Endothelial cell of umbilical vein (primary cell): ENCODE measurements at regions not wholly inside any gene's neighbourhood (a gene's known extent, or its start where the extent isn't known, plus 50 kb on each side); places are given as distances from the start of the nearest gene placed in this dataset.

Source experiments
- BruUV-seq: library from RNA; stranded (reverse); fragments of 400-500 nt; replicated peaks from 2 replicates; lab custom pipeline; 2021; lab: Mats Ljungman, UMichigan
- CTCF ChIA-PET: fragments of 300-600, 350-600 bp; sonication (Branson Sonifier 250); formaldehyde crosslinking; loops from one replicate; lab custom pipeline; 2021; ENCODE audit warnings: antibody characterized with exemption, inconsistent platforms; lab: Charles Lee
- POLR2A ChIA-PET: fragments of 300-600, 350-600 bp; sonication (Branson Sonifier 250); formaldehyde crosslinking; loops from one replicate; lab custom pipeline; 2021; ENCODE audit warnings: antibody characterized with exemption, inconsistent platforms; lab: Charles Lee
- DNase-seq: peaks from one replicate; pipeline ENCODE4 v3.0.0-alpha.2; 2011; ENCODE audit warnings: low read depth, low spot score
- FAIRE-seq: peaks from 2 replicates; lab custom pipeline; 2011; peaks lifted over from hg19 to GRCh38; lab: Jason Lieb, UNC
- H2AFZ ChIP-seq: 2 replicates; pipeline ENCODE4 v1.6.0; 2012; ENCODE audit warnings: low read depth, low read length, control low read depth, inconsistent platforms
- H3K27ac ChIP-seq: 2 replicates; pipeline ENCODE4 v1.5.1; 2011; ENCODE audit warnings: low read depth, mild to moderate bottlenecking, control low read depth, low read length, moderate library complexity; ENCODE audit not compliant: insufficient read depth
- H3K27me3 ChIP-seq, 2 experiments: 2 replicates each; pipeline versions ENCODE4 v1.6.0 to v1.6.1; 2011; ENCODE audit warnings: low read length in 2 of 2, mixed read lengths in 1 of 2; ENCODE audit not compliant: control insufficient read depth in 2 of 2, insufficient read depth in 2 of 2
- H3K36me3 ChIP-seq, 2 experiments: 2 replicates in 1 of 2; 3 replicates in 1 of 2; pipeline ENCODE4 v1.5.1; 2011; ENCODE audit warnings: low read length in 2 of 2, mild to moderate bottlenecking in 1 of 2, moderate library complexity in 1 of 2; ENCODE audit not compliant: control insufficient read depth in 2 of 2, insufficient read depth in 2 of 2; ENCODE audit errors: extremely low read depth in 1 of 2
- H3K4me1 ChIP-seq: 3 replicates; pipeline ENCODE4 v1.5.1; 2011; ENCODE audit warnings: mild to moderate bottlenecking, low read length; ENCODE audit not compliant: control insufficient read depth, insufficient read depth; ENCODE audit errors: extremely low read depth
- H3K4me2 ChIP-seq: 2 replicates; pipeline ENCODE4 v1.6.1; 2011; ENCODE audit warnings: low read length, control low read depth, mixed read lengths; ENCODE audit not compliant: insufficient read depth
- H3K4me3 ChIP-seq, 3 experiments: fragments of 200-600 bp in 1 of 3; sonication (generic), shearing (Covaris generic) in 1 of 3; replicated peaks in 1 of 3; 2 replicates each; pipeline ENCODE4 v1.5.1; 2011 to 2016; ENCODE audit warnings: control low read depth in 3 of 3, low read length in 3 of 3, mild to moderate bottlenecking in 2 of 3, inconsistent platforms in 1 of 3, low read depth in 1 of 3, moderate library complexity in 1 of 3; ENCODE audit not compliant: insufficient read depth in 1 of 3
- H3K79me2 ChIP-seq: 2 replicates; pipeline ENCODE4 v1.6.0; 2012; ENCODE audit warnings: low read length, inconsistent platforms; ENCODE audit not compliant: control insufficient read depth, insufficient read depth
- H3K9ac ChIP-seq: replicated peaks from 2 replicates; pipeline ENCODE3; 2011; ENCODE audit warnings: low read length, control low read depth; ENCODE audit not compliant: insufficient read depth; ENCODE audit errors: extremely low read depth
- H3K9me1 ChIP-seq: replicated peaks from 3 replicates; pipeline ENCODE4 v1.6.0; 2011; ENCODE audit warnings: mild to moderate bottlenecking, low read length; ENCODE audit not compliant: control insufficient read depth, insufficient read depth; ENCODE audit errors: extremely low read depth
- H3K9me3 ChIP-seq: replicated peaks from 2 replicates; pipeline ENCODE4 v1.5.1; 2012; ENCODE audit warnings: low read length, inconsistent platforms; ENCODE audit not compliant: control insufficient read depth, insufficient read depth
- H4K20me1 ChIP-seq: replicated peaks from 2 replicates; pipeline ENCODE3; 2011; ENCODE audit warnings: mild to moderate bottlenecking, low read length; ENCODE audit not compliant: control insufficient read depth, insufficient read depth; ENCODE audit errors: extremely low read depth
- CTCF ChIP-seq, 2 donors: IDR thresholded peaks; 1 replicate in 1 of 2; 2 replicates in 1 of 2; pipeline ENCODE4 v1.5.1; 2011; ENCODE audit warnings: low read length in 2 of 2, mild to moderate bottlenecking in 2 of 2, moderate library complexity in 2 of 2, control low read depth in 1 of 2, inconsistent platforms in 1 of 2, low read depth in 1 of 2; ENCODE audit not compliant: insufficient read depth in 1 of 2; ENCODE audit errors: extremely low read depth in 1 of 2
- EZH2 ChIP-seq: IDR thresholded peaks from 2 replicates; pipeline ENCODE4 v1.6.1; 2012; ENCODE audit warnings: borderline replicate concordance, low read depth, mild to moderate bottlenecking, moderate library complexity, low read length, inconsistent platforms; ENCODE audit not compliant: severe bottlenecking
- FOS ChIP-seq: IDR thresholded peaks from 2 replicates; pipeline ENCODE4 v1.6.1; 2011; ENCODE audit warnings: mild to moderate bottlenecking, low read length, moderate library complexity, borderline replicate concordance; ENCODE audit not compliant: insufficient read depth
- GATA2 ChIP-seq: IDR thresholded peaks from 2 replicates; pipeline ENCODE4 v1.7.0; 2011; ENCODE audit warnings: low read depth, mild to moderate bottlenecking, moderate library complexity, mixed read lengths, low read length; ENCODE audit not compliant: insufficient read length, insufficient read depth
- JUN ChIP-seq: IDR thresholded peaks from 2 replicates; pipeline ENCODE4 v1.6.1; 2011; ENCODE audit warnings: borderline replicate concordance, low read depth; ENCODE audit not compliant: insufficient read length, insufficient read depth
- MAX ChIP-seq: IDR thresholded peaks from 2 replicates; pipeline ENCODE4 v1.6.1; 2011; ENCODE audit not compliant: insufficient read depth, insufficient read length
- MYC ChIP-seq: IDR thresholded peaks from one replicate; pipeline ENCODE4 v1.6.1; 2011; ENCODE audit warnings: mild to moderate bottlenecking, low read depth, low read length
- POLR2A ChIP-seq: IDR thresholded peaks from 2 replicates; pipeline ENCODE4 v1.6.1; 2012; ENCODE audit warnings: low read depth, mild to moderate bottlenecking, control low read depth, low read length
- POLR2AphosphoS5 ChIP-seq: IDR thresholded peaks from 2 replicates; pipeline ENCODE4 v1.6.1; 2012; ENCODE audit warnings: low read depth, mild to moderate bottlenecking, control low read depth, low read length, moderate library complexity; ENCODE audit not compliant: insufficient read depth
- dilution Hi-C: fragments of 300-500 bp; cut with MboI; formaldehyde crosslinking; loops from one replicate; pipeline ENCODE4 v1.15.0; 2019; ENCODE audit warnings: low sequenced_read_pairs; ENCODE audit not compliant: extremely low pct_ligation_motif_present
- intact Hi-C: fragments of 100-400 bp; cut with micrococcal nuclease; formaldehyde crosslinking; loops from one replicate; pipeline ENCODE4 v1.10.0; 2022

- BruUV-seq = no TSS peak
These were observed 1054.9 kb upstream of the DIAPH2 start for GRCh38 chrX:95629737-95630136.

More at GRCh38 chrX:95629737-95630136, 1054.9 kb upstream of the DIAPH2 start:
- no peaks in the 10 kb centered on the region for H3K27me3 ChIP-seq
- TF ChIP-seq GATA2 (no peak), CTCF (IDR thresholded peaks at IDR 0.05; ENCODE audit: extremely low read depth in 1 of 2, insufficient read depth in 1 of 2, low read depth in 1 of 2, low read length in 2 of 2) (no peak), JUN (no peak), MYC (no peak), FOS (no peak), POLR2A (no peak), POLR2AphosphoS5 (no peak), EZH2 (no peak), MAX (no peak)
- H3K9me1 ChIP-seq = no peaks in the 10 kb centered on the region
- intact Hi-C loops = no loop called here
- no peak overlapping the region for H2AFZ ChIP-seq
- no peak for DNase-seq
- POLR2A ChIA-PET = no interaction called here
- H3K36me3 ChIP-seq = no peaks in the 10 kb centered on the region
- CTCF ChIA-PET = no interaction called here
- H3K27ac ChIP-seq = no peak overlapping the region
- no peaks in the 10 kb centered on the region for H3K9me3 ChIP-seq
- no peak overlapping the region for H3K9ac ChIP-seq
- no peaks in the 10 kb centered on the region for H3K79me2 ChIP-seq
- dilution Hi-C loops = no loop called here
- H3K4me1 ChIP-seq = no peaks in the 10 kb centered on the region
- no peaks in the 10 kb centered on the region for H4K20me1 ChIP-seq
- H3K4me2 ChIP-seq = no peak overlapping the region
- no peak for FAIRE-seq
- H3K4me3 ChIP-seq = no peak overlapping the region
